Central memory CD8-positive, alpha-beta T cell (primary cell): ENCODE measurements at regions not wholly inside any gene's neighbourhood (a gene's known extent, or its start where the extent isn't known, plus 50 kb on each side); places are given as distances from the start of the nearest gene placed in this dataset.

Experiments
- ATAC-seq: fragments of 150-1000 bp; cut with Tn5 transposase; replicated peaks from 2 replicates; pipeline ENCODE4 v1.10.0; 2022; ENCODE audit warnings: mild to moderate bottlenecking, moderate FRiP score, moderate number of reproducible peaks; ENCODE audit not compliant: poor library complexity, severe bottlenecking; ENCODE audit errors: extremely low read depth
- DNase-seq, 2 donors: peaks; one replicate each; pipeline ENCODE4 v3.0.0; 2021; ENCODE audit warnings: low spot score in 2 of 2
- H3K27ac Mint-ChIP-seq: one replicate; pipeline ENCODE4 v1.8.0; 2022; ENCODE audit warnings: low read depth, mild to moderate bottlenecking, moderate library complexity, mixed read lengths
- H3K27me3 Mint-ChIP-seq: one replicate; pipeline ENCODE4 v1.8.0; 2022; ENCODE audit warnings: mixed read lengths
- H3K36me3 Mint-ChIP-seq: one replicate; pipeline ENCODE4 v1.8.0; 2022; ENCODE audit warnings: mild to moderate bottlenecking, moderate library complexity, mixed read lengths; ENCODE audit not compliant: insufficient read depth
- H3K4me1 Mint-ChIP-seq: one replicate; pipeline ENCODE4 v1.8.0; 2022; ENCODE audit warnings: mixed read lengths
- H3K4me3 Mint-ChIP-seq: one replicate; pipeline ENCODE4 v1.8.0; 2022; ENCODE audit warnings: mild to moderate bottlenecking, moderate library complexity, mixed read lengths
- H3K9me3 Mint-ChIP-seq: one replicate; pipeline ENCODE4 v1.8.0; 2022; ENCODE audit warnings: mixed read lengths

DNA sequence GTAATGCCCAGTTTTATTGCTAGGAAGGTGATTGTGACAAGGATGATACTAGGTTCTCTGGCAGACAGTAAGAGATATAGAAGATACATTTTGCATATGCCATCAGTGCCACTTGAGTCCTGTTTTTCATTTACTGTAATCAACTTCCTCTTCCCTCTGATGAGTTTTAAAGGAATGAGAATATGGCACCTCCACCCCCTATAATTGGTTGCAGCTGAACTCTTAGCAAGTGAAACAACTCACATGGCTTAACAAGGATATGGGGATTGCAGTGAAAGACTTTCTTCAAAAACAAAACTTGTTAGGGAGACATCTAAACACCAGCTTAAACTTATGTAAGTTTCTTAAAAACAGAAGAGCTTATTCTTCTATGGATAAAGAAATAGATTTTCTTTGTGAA, 90.0 kb downstream of the AREG start:
- Mint-ChIP-seq H3K4me3 (no peak overlapping the region), H3K27ac (no peak overlapping the region), H3K27me3 (peaks cover 42% of the 10 kb centered on the region), H3K36me3 (no peaks in the 10 kb centered on the region), H3K9me3 (no peaks in the 10 kb centered on the region), H3K4me1 (no peaks in the 10 kb centered on the region)
- no peak for DNase-seq
- no peak for ATAC-seq

DNA sequence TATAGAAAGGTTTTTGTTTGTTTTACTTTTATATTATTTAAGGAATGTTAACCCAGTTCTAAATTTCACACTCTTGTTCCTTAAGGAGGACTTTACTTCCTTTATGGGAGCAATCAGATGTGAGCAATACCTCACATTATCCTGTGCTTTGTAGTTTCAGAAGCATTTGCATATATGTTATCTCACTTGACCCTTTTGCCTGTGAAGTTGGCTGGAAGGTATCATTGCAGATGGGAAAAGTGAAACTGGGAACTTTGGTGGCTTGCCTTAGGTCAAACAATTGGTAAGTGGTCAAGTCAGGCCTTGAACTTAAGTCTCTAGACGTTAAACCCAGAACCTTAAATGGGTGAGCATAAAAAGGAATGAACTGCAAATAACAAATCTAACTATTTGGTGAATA, 90.6 kb downstream of the AREG start:
- H3K36me3 Mint-ChIP-seq, result no peaks in the 10 kb centered on the region
- DNase-seq (no peak), ATAC-seq (no peak)
- H3K27me3 Mint-ChIP-seq, result peaks cover 42% of the 10 kb centered on the region
- no peak overlapping the region for H3K27ac Mint-ChIP-seq
- H3K4me1 Mint-ChIP-seq, result no peaks in the 10 kb centered on the region
- H3K4me3 Mint-ChIP-seq, result no peak overlapping the region
- H3K9me3 Mint-ChIP-seq, result no peaks in the 10 kb centered on the region

DNA sequence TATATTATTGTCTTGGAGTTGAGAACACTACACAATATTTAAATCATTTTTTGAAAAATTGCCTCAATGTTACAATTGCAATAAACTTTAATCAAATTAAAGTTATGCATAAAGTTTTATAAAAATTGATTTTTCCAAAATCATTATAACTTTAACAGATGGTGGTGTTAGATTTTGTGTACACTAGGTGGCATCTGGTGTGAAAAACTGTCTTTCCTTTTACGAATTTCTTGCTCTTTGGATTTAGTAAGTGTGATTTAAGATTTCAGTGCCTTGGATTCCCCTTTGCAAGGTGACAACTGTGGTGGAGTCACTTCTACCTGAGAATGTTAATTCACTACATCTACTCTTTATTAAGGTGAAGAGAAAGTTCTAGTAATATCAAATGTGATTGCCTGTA, 91.6 kb downstream of the AREG start:
- DNase-seq (no peak), ATAC-seq (no peak)
- Mint-ChIP-seq H3K36me3 (no peaks in the 10 kb centered on the region), H3K27ac (no peak overlapping the region), H3K4me3 (no peak overlapping the region), H3K9me3 (no peaks in the 10 kb centered on the region), H3K27me3 (peaks cover 46% of the 10 kb centered on the region), H3K4me1 (no peaks in the 10 kb centered on the region)

DNA sequence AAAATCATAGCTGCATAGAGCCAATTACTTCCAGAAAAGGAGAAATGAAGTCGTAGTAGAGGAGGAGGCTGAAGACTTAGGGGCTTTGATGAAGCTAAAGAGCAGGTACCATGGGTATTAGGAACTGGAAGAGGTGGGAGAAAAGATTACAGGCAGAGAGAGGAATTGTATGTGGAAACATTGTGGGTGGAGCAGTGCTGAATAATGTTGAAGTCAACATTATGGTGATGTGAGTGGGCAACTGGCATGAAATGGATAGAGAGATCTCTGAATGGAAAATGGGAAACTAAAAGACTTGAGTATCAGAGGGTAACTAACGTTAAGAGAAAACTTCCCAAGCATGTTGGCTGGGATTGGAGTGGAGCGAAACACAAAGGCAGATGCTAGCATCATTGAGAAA, 92.5 kb downstream of the AREG start:
- H3K4me3 Mint-ChIP-seq, result no peak overlapping the region
- H3K27ac Mint-ChIP-seq, result no peak overlapping the region
- H3K9me3 Mint-ChIP-seq, result no peaks in the 10 kb centered on the region
- H3K27me3 Mint-ChIP-seq, result peaks cover 44% of the 10 kb centered on the region
- H3K36me3 Mint-ChIP-seq, result no peaks in the 10 kb centered on the region
- DNase-seq (no peak), ATAC-seq (no peak)
- no peaks in the 10 kb centered on the region for H3K4me1 Mint-ChIP-seq

GRCh38 chr4:74539044-74539790, 94.3 kb downstream of the AREG start:
- DNase-seq (no peak), ATAC-seq (no peak)
- no peaks in the 10 kb centered on the region for H3K9me3 Mint-ChIP-seq
- H3K4me3 Mint-ChIP-seq, result no peak overlapping the region
- no peak overlapping the region for H3K27ac Mint-ChIP-seq
- peaks cover 35% of the 10 kb centered on the region for H3K27me3 Mint-ChIP-seq
- no peaks in the 10 kb centered on the region for H3K36me3 Mint-ChIP-seq
- H3K4me1 Mint-ChIP-seq, result no peaks in the 10 kb centered on the region

GRCh38 chr4:74540193-74540592, 95.3 kb downstream of the AREG start:
- Mint-ChIP-seq H3K36me3 (no peaks in the 10 kb centered on the region), H3K4me3 (no peak overlapping the region), H3K4me1 (no peaks in the 10 kb centered on the region), H3K27me3 (peaks cover 35% of the 10 kb centered on the region), H3K27ac (no peak overlapping the region), H3K9me3 (no peaks in the 10 kb centered on the region)
- ATAC-seq (no peak), DNase-seq (no peak)

- no peaks in the 10 kb centered on the region for H3K36me3 Mint-ChIP-seq
- no peaks in the 10 kb centered on the region for H3K4me1 Mint-ChIP-seq
- no peaks in the 10 kb centered on the region for H3K9me3 Mint-ChIP-seq
- ATAC-seq, result no peak
- no peak overlapping the region for H3K4me3 Mint-ChIP-seq
- DNase-seq, result no peak
- peaks cover 33% of the 10 kb centered on the region for H3K27me3 Mint-ChIP-seq
- H3K27ac Mint-ChIP-seq, result no peak overlapping the region
Observed at GRCh38 chr4:74541667-74542066, 96.7 kb downstream of the AREG start.

GRCh38 chr4:74543231-74543781, 98.4 kb downstream of the AREG start:
- ATAC-seq (peak; percentile 43), DNase-seq (no peak)
- H3K36me3 Mint-ChIP-seq, result no peaks in the 10 kb centered on the region
- no peaks in the 10 kb centered on the region for H3K4me1 Mint-ChIP-seq
- H3K27ac Mint-ChIP-seq, result no peak overlapping the region
- peaks cover 17% of the 10 kb centered on the region for H3K27me3 Mint-ChIP-seq
- H3K4me3 Mint-ChIP-seq, result no peak overlapping the region
- no peaks in the 10 kb centered on the region for H3K9me3 Mint-ChIP-seq

DNA sequence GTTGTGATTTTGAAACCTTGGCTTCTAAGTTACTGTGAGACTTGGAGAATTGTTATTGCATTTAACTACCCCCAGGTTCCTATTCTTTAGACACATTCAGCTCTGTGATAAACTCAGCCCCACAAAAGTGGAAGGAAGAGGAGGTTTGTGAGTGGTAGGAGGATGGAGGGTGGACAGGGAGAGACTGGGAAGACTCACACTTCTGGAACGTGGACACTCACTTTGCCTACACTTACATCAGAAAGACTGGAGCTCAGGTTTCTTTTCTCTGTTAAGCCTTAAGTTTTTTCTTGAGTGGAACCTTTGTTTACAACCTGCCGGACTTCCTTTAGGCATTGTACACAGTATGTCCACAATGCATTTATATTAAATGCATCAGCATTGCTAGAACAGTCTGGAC, 99.0 kb downstream of the AREG start:
- Mint-ChIP-seq H3K9me3 (no peaks in the 10 kb centered on the region), H3K4me3 (no peak overlapping the region), H3K36me3 (no peaks in the 10 kb centered on the region), H3K27ac (no peak overlapping the region), H3K4me1 (no peaks in the 10 kb centered on the region), H3K27me3 (peaks cover 10% of the 10 kb centered on the region)
- DNase-seq (no peak), ATAC-seq (no peak)

- Mint-ChIP-seq H3K9me3 (no peaks in the 10 kb centered on the region), H3K36me3 (no peaks in the 10 kb centered on the region), H3K27ac (no peak overlapping the region), H3K27me3 (peaks cover 9% of the 10 kb centered on the region), H3K4me3 (no peak overlapping the region), H3K4me1 (no peaks in the 10 kb centered on the region)
- DNase-seq (no peak), ATAC-seq (no peak)
Observed at GRCh38 chr4:74544655-74545361, 99.9 kb downstream of the AREG start.

DNA sequence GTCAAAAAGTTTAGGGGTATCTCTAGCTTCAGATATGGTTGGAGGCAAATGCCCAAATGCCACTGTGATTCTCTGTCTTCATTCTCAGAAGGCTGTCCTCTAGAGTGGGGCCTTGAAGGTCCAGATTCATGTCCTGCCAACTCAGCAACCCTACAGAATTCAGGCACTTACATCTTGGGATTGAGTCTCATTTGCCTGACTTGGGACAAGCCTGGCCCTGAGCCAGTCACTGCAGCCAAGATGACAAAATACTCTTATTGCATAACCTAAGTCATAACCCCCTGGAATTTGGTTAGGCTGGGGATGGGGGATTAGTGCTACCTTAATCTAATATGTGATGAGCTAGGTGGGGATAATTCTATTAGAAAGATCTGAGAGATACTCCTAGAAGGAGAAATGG, 100.5 kb downstream of the AREG start:
- ATAC-seq (no peak), DNase-seq (no peak)
- Mint-ChIP-seq H3K36me3 (no peaks in the 10 kb centered on the region), H3K4me3 (no peak overlapping the region), H3K27ac (no peak overlapping the region), H3K27me3 (peaks cover 9% of the 10 kb centered on the region), H3K4me1 (no peaks in the 10 kb centered on the region), H3K9me3 (no peaks in the 10 kb centered on the region)

- H3K9me3 Mint-ChIP-seq, result no peaks in the 10 kb centered on the region
- ATAC-seq, result no peak
- no peak overlapping the region for H3K27ac Mint-ChIP-seq
- no peaks in the 10 kb centered on the region for H3K4me1 Mint-ChIP-seq
- no peak for DNase-seq
- H3K27me3 Mint-ChIP-seq, result peaks cover 9% of the 10 kb centered on the region
- H3K4me3 Mint-ChIP-seq, result no peak overlapping the region
- no peaks in the 10 kb centered on the region for H3K36me3 Mint-ChIP-seq
Observed at GRCh38 chr4:74546057-74546456, 101.1 kb downstream of the AREG start.

DNA sequence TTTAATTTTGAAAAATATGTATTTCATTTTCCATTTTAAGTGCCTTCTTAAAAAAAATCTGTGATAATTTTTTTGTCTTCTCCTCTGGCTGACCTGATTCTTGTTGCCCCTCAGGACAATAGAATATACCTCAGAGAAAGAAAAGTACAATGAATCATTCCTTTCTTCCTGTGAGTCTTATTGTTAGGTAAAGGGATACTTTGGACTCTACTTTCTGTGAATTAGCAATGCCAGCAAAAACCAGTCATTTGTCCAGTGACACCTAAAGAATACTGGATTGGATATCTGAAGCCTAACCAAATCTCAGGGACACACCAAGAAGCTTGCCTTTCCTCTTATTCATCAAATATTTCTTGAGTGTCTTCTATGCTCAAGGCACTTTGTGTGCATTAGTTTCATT, 102.1 kb downstream of the AREG start:
- no peak overlapping the region for H3K4me3 Mint-ChIP-seq
- no peak for ATAC-seq
- H3K9me3 Mint-ChIP-seq, result no peaks in the 10 kb centered on the region
- H3K27ac Mint-ChIP-seq, result no peak overlapping the region
- H3K27me3 Mint-ChIP-seq, result peaks cover under 1% of the 10 kb centered on the region
- no peaks in the 10 kb centered on the region for H3K4me1 Mint-ChIP-seq
- no peak for DNase-seq
- no peaks in the 10 kb centered on the region for H3K36me3 Mint-ChIP-seq
